GM12878 (cell line): ENCODE measurements at regions not wholly inside any gene's neighbourhood (a gene's known extent, or its start where the extent isn't known, plus 50 kb on each side); places are given as distances from the start of the nearest gene placed in this dataset.
"Not testable (repeated sequence)": the region's sequence is repeated elsewhere in the genome, so short reads cannot be mapped to it uniquely, and the experiment has no call there.

Source experiments
- ATAC-seq: fragments of 200-7000 bp; cut with Tn5 transposase; 3 replicates; pipeline ENCODE4 v1.9.1; 2020; ENCODE audit warnings: mild to moderate bottlenecking, moderate library complexity
- BruUV-seq: library from RNA; stranded (reverse); fragments of 400-500 nt; replicated peaks from 2 replicates; lab custom pipeline; 2021; lab: Mats Ljungman, UMichigan
- CTCF ChIA-PET: fragments of 300-600 bp; sonication (Branson Sonifier 250); formaldehyde crosslinking; extraction: SDS; loops from one replicate; lab custom pipeline; 2021; ENCODE audit warnings: inconsistent platforms; lab: Yijun Ruan, JAX
- POLR2A ChIA-PET: fragments of 350-600 bp; formaldehyde crosslinking; extraction: SDS; loops from one replicate; lab custom pipeline; 2021; ENCODE audit warnings: inconsistent platforms; lab: Charles Lee
- RAD21 ChIA-PET: fragments of 300-600 bp; sonication (Branson Sonifier 250); formaldehyde crosslinking; loops from one replicate; lab custom pipeline; 2023; ENCODE audit warnings: antibody characterized with exemption; ENCODE audit not compliant: unreplicated experiment; lab: Charles Lee
- SMC1A ChIA-PET: fragments of 300-600 bp; sonication (Branson Sonifier 250); formaldehyde crosslinking; loops from one replicate; lab custom pipeline; 2023; ENCODE audit not compliant: unreplicated experiment, uncharacterized antibody; lab: Charles Lee
- DNase-seq: peaks from one replicate; pipeline ENCODE4 v3.0.0-alpha.2; 2011; ENCODE audit warnings: low read depth, low spot score
- FAIRE-seq: peaks from 3 replicates; lab custom pipeline; 2011; peaks lifted over from hg19 to GRCh38; lab: Jason Lieb, UNC
- H2AFZ ChIP-seq: 2 replicates; pipeline ENCODE4 v1.6.0; 2011; ENCODE audit warnings: low read depth, low read length, control low read depth; ENCODE audit not compliant: control insufficient read depth
- H3K27ac ChIP-seq: 2 replicates; pipeline ENCODE4 v1.5.1; 2011; ENCODE audit warnings: control low read depth; ENCODE audit not compliant: control insufficient read depth, insufficient read depth
- H3K27me3 ChIP-seq, 2 experiments: replicated peaks in 1 of 2; 2 replicates each; pipeline versions ENCODE4 v1.6.0 to v1.6.1; 2011; ENCODE audit warnings: low read length in 1 of 2; ENCODE audit not compliant: control insufficient read depth in 2 of 2, insufficient read depth in 2 of 2
- H3K36me3 ChIP-seq, 2 experiments: 2 replicates each; pipeline ENCODE4 v1.5.1; 2011; ENCODE audit warnings: low read length in 1 of 2; ENCODE audit not compliant: control insufficient read depth in 2 of 2, insufficient read depth in 2 of 2
- H3K4me1 ChIP-seq: 2 replicates; pipeline ENCODE4 v1.6.1; 2011; ENCODE audit warnings: mild to moderate bottlenecking, low read length, moderate library complexity, mixed read lengths; ENCODE audit not compliant: control insufficient read depth, insufficient read depth
- H3K4me2 ChIP-seq: 2 replicates; pipeline ENCODE4 v1.6.0; 2011; ENCODE audit warnings: control low read depth; ENCODE audit not compliant: control insufficient read depth, insufficient read depth
- H3K4me3 ChIP-seq: fragments of 200-600 bp; sonication (generic); 2 replicates; pipeline ENCODE4 v1.5.1; 2016
- H3K79me2 ChIP-seq: 2 replicates; pipeline ENCODE4 v1.6.0; 2011; ENCODE audit warnings: low read length; ENCODE audit not compliant: control insufficient read depth, insufficient read depth
- H3K9ac ChIP-seq: 2 replicates; pipeline ENCODE4 v1.8.0; 2011; ENCODE audit warnings: low read length, control low read depth, mixed read lengths; ENCODE audit not compliant: control insufficient read depth, insufficient read depth
- H3K9me3 ChIP-seq: replicated peaks from 3 replicates; pipeline ENCODE4 v1.5.1; 2011; ENCODE audit warnings: mild to moderate bottlenecking, low read length; ENCODE audit not compliant: control insufficient read depth, insufficient read depth
- H4K20me1 ChIP-seq: 2 replicates; pipeline ENCODE4 v1.6.0; 2011; ENCODE audit not compliant: control insufficient read depth, insufficient read depth
- BCL3 ChIP-seq: IDR thresholded peaks from 2 replicates; pipeline ENCODE4 v1.6.1; 2011; ENCODE audit warnings: borderline replicate concordance, low read depth, mild to moderate bottlenecking, moderate library complexity, low read length; ENCODE audit not compliant: insufficient read depth, poor library complexity, severe bottlenecking
- CUX1 ChIP-seq: IDR thresholded peaks from 2 replicates; pipeline ENCODE4 v1.6.1; 2012; ENCODE audit warnings: improper control_type of control experiment, low read depth, low read length; ENCODE audit not compliant: insufficient replicate concordance
- RAD21 ChIP-seq: IDR thresholded peaks from 2 replicates; pipeline ENCODE4 v1.6.1; 2011; ENCODE audit warnings: mild to moderate bottlenecking, low read depth, low read length, moderate library complexity; ENCODE audit not compliant: insufficient read depth
- ZBTB11 ChIP-seq: fragments of 450-650 bp; formaldehyde crosslinking; IDR thresholded peaks from 2 replicates; pipeline ENCODE4 v1.5.0; 2022; ENCODE audit warnings: mild to moderate bottlenecking, missing genetic modification characterization
- WGBS: methylation state at CpG from one replicate; pipeline ENCODE4 v1.1.6; 2016; ENCODE audit warnings: low lambda C conversion rate; ENCODE audit not compliant: insufficient replicate concordance, insufficient coverage; ENCODE audit errors: missing lambda C conversion rate; 5-methylcytosine and 5-hydroxymethylcytosine counted together
- in situ Hi-C: fragments of 300-500 bp; cut with MboI; formaldehyde crosslinking; loops from 9 replicates; pipeline ENCODE4 v1.14.3; 2018; ENCODE audit warnings: mixed read lengths
- intact Hi-C: fragments of 100-400 bp; cut with micrococcal nuclease; formaldehyde crosslinking; loops from one replicate; pipeline ENCODE4 v1.14.2; 2022; ENCODE audit not compliant: unreplicated experiment

DNA sequence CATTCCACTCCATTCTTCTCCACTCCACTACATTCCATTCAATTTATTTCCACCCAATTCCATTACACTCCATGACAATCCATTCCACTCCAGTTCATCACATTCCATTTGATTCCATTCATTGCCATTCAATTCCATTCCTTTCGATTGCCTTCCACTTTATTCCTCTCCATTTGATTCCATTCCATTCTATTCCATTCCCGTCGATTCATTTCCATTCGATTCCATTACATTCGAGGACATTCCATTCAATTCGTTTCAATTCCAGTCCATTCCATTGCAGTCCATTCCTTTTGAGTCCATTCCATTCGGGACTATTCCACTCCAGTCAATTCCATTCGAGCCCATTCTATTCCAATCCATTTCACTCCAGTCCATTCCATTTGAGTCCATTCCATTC, 2577.8 kb upstream of the TPTE start:
- RAD21 ChIA-PET, H3K9ac ChIP-seq, SMC1A ChIA-PET, in situ Hi-C loops, H2AFZ ChIP-seq, H3K36me3 ChIP-seq, H3K4me3 ChIP-seq, intact Hi-C loops, H3K27ac ChIP-seq, H4K20me1 ChIP-seq, H3K27me3 ChIP-seq, FAIRE-seq, POLR2A ChIA-PET, ATAC-seq, H3K79me2 ChIP-seq, H3K9me3 ChIP-seq, H3K4me1 ChIP-seq, CTCF ChIA-PET, H3K4me2 ChIP-seq, BruUV-seq, DNase-seq: not testable (repeated sequence)
- WGBS, result 49% methylated on average over 8 of the region's 8 CpGs

DNA sequence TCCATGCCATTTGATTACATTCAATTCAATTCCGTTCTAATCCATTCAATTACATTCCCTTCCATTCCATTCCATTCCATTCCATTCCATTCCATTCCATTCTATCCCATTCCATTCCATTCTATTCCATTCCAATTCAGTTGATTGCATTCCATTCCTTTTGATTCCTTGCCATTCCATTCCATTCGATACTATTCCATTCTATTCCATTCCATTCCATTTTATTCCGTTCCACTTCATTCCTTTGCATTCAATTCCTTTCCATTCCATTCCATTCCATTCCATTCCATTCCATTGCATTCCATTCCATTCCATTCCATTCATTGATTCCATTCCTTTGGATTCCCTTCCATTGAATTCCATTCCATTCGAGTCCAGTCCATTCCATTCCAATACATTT, 2574.0 kb upstream of the TPTE start:
- Histone ChIP-seq H3K4me1 (no peaks in the 10 kb centered on the region), H4K20me1 (no peaks in the 10 kb centered on the region), H2AFZ (no peak overlapping the region), H3K4me3 (no peak overlapping the region), H3K9me3 (peaks cover 7% of the 10 kb centered on the region; the same call in 1 of the 3 replicates), H3K79me2 (no peaks in the 10 kb centered on the region), H3K27ac (no peak overlapping the region), H3K36me3 (no peaks in the 10 kb centered on the region), H3K4me2 (no peak overlapping the region), H3K27me3 (no peaks in the 10 kb centered on the region), H3K9ac (no peak overlapping the region)
- WGBS, result 11% methylated on average over 4 of the region's 4 CpGs
- RAD21 ChIA-PET, result no interaction called here
- TF ChIP-seq ZBTB11 (CRISPR knock-in tag) (no peak), CUX1 (no peak), BCL3 (no peak), RAD21 (no peak)
- SMC1A ChIA-PET, result no interaction called here
- CTCF ChIA-PET, result no interaction called here
- FAIRE-seq (no peak), ATAC-seq (no peak), DNase-seq (no peak)
- POLR2A ChIA-PET, result no interaction called here
- in situ Hi-C loops (no loop called here), intact Hi-C loops (no loop called here)
- BruUV-seq, result no TSS peak
